HEK293T (cell line): ENCODE measurements at regions not wholly inside any gene's neighbourhood (a gene's known extent, or its start where the extent isn't known, plus 50 kb on each side); places are given as distances from the start of the nearest gene placed in this dataset.

Source experiments
- CTCF ChIA-PET: fragments of 350-600 bp; formaldehyde crosslinking; extraction: SDS; loops from one replicate; lab custom pipeline; 2021; ENCODE audit warnings: antibody characterized with exemption, inconsistent platforms; lab: Yijun Ruan, JAX
- POLR2A ChIA-PET: fragments of 350-600 bp; formaldehyde crosslinking; extraction: SDS; loops from one replicate; lab custom pipeline; 2020; ENCODE audit warnings: antibody characterized with exemption, inconsistent platforms; lab: Yijun Ruan, JAX
- DNase-seq: peaks from one replicate; pipeline ENCODE4 v3.0.0; 2012; ENCODE audit warnings: mixed read lengths; ENCODE audit errors: extremely low spot score
- ARNT ChIP-seq: fragments of 450-650 bp; IDR thresholded peaks from 2 replicates; pipeline ENCODE4 v1.6.1; 2017; ENCODE audit warnings: mild to moderate bottlenecking
- BHLHE40 ChIP-seq: fragments of 450-650 bp; IDR thresholded peaks from 2 replicates; pipeline ENCODE4 v1.6.1; 2016; ENCODE audit warnings: mild to moderate bottlenecking, moderate library complexity, borderline replicate concordance
- CTBP1 ChIP-seq: fragments of 450-650 bp; IDR thresholded peaks from 2 replicates; pipeline ENCODE4 v1.6.1; 2016; ENCODE audit warnings: borderline replicate concordance
- ELF4 ChIP-seq: fragments of 450-650 bp; IDR thresholded peaks from 2 replicates; pipeline ENCODE4 v1.6.1; 2017; ENCODE audit warnings: antibody characterized with exemption
- FOXA1 ChIP-seq: fragments of 450-650 bp; IDR thresholded peaks from 2 replicates; pipeline ENCODE4 v1.6.1; 2016; ENCODE audit warnings: mild to moderate bottlenecking
- FOXK2 ChIP-seq: fragments of 450-650 bp; IDR thresholded peaks from 2 replicates; pipeline ENCODE4 v1.6.1; 2016; ENCODE audit warnings: mild to moderate bottlenecking
- FOXM1 ChIP-seq: fragments of 450-650 bp; IDR thresholded peaks from 2 replicates; pipeline ENCODE4 v1.6.1; 2017; ENCODE audit warnings: mild to moderate bottlenecking, borderline replicate concordance
- HDGF ChIP-seq: fragments of 450-650 bp; IDR thresholded peaks from 2 replicates; pipeline ENCODE4 v1.6.1; 2017; ENCODE audit warnings: antibody characterized with exemption, borderline replicate concordance
- L3MBTL2 ChIP-seq: fragments of 450-650 bp; conservative IDR thresholded peaks from 2 replicates; pipeline ENCODE4 v1.6.1; 2016; ENCODE audit warnings: mild to moderate bottlenecking
- LEF1 ChIP-seq: fragments of 450-650 bp; IDR thresholded peaks from 2 replicates; pipeline ENCODE4 v1.6.1; 2017; ENCODE audit warnings: mild to moderate bottlenecking, borderline replicate concordance
- NFRKB ChIP-seq: fragments of 450-650 bp; IDR thresholded peaks from 2 replicates; pipeline ENCODE4 v1.6.1; 2016; ENCODE audit warnings: mild to moderate bottlenecking, moderate library complexity
- PKNOX1 ChIP-seq: fragments of 450-650 bp; IDR thresholded peaks from 2 replicates; pipeline ENCODE4 v1.6.1; 2016
- SP1 ChIP-seq: fragments of 450-650 bp; IDR thresholded peaks from 2 replicates; pipeline ENCODE4 v1.6.1; 2017
- SUZ12 ChIP-seq: fragments of 450-650 bp; IDR thresholded peaks from 2 replicates; pipeline ENCODE4 v1.6.1; 2016; ENCODE audit warnings: mild to moderate bottlenecking
- TARDBP ChIP-seq: fragments of 450-650 bp; IDR thresholded peaks from 2 replicates; pipeline ENCODE4 v1.6.1; 2016
- ZNF384 ChIP-seq: fragments of 450-650 bp; IDR thresholded peaks from 2 replicates; pipeline ENCODE4 v1.6.1; 2016

GRCh38 chr10:10527861-10528562 lies 489.7 kb upstream of the CELF2 start:
- TF ChIP-seq FOXM1 = no peak
- no peak for TF ChIP-seq ELF4
- TF ChIP-seq ARNT = no peak
- TF ChIP-seq TARDBP = no peak
- POLR2A ChIA-PET = no interaction called here
- CTCF ChIA-PET = no interaction called here
- no peak for DNase-seq

- TF ChIP-seq PKNOX1 (no peak), ARNT (no peak), TARDBP (no peak), HDGF (no peak), SP1 (no peak), SUZ12 (no peak), FOXK2 (no peak), L3MBTL2 (no peak), LEF1 (no peak), ZNF384 (no peak), FOXA1 (no peak), NFRKB (no peak), BHLHE40 (no peak), CTBP1 (no peak), FOXM1 (no peak), ELF4 (no peak)
- no peak for DNase-seq
- CTCF ChIA-PET = no interaction called here
- POLR2A ChIA-PET = no interaction called here
These were observed 489.1 kb upstream of the CELF2 start for GRCh38 chr10:10528563-10528910.

GRCh38 chr10:10530313-10530712 lies 487.4 kb upstream of the CELF2 start:
- ChIA-PET CTCF (no interaction called here), POLR2A (no interaction called here)
- no peak for TF ChIP-seq PKNOX1
- no peak for TF ChIP-seq ARNT
- TF ChIP-seq LEF1 = no peak
- TF ChIP-seq HDGF = no peak
- TF ChIP-seq FOXK2 = no peak
- TF ChIP-seq SUZ12 = no peak
- no peak for TF ChIP-seq NFRKB
- TF ChIP-seq ELF4 = no peak
- no peak for TF ChIP-seq BHLHE40
- TF ChIP-seq CTBP1 = no peak
- no peak for TF ChIP-seq SP1
- no peak for TF ChIP-seq ZNF384
- no peak for TF ChIP-seq FOXM1
- no peak for TF ChIP-seq FOXA1
- TF ChIP-seq TARDBP = no peak
- no peak for TF ChIP-seq L3MBTL2
- DNase-seq = no peak

- no peak for TF ChIP-seq BHLHE40
- no peak for TF ChIP-seq ARNT
- TF ChIP-seq TARDBP = no peak
- TF ChIP-seq FOXA1 = no peak
- no peak for TF ChIP-seq LEF1
- TF ChIP-seq ELF4 = no peak
- TF ChIP-seq L3MBTL2 = no peak
- CTCF ChIA-PET = no interaction called here
- no peak for DNase-seq
- POLR2A ChIA-PET = no interaction called here
These were observed 485.4 kb upstream of the CELF2 start for GRCh38 chr10:10532236-10532635.

GRCh38 chr10:10532826-10533225 lies 484.8 kb upstream of the CELF2 start:
- no peak for TF ChIP-seq FOXK2
- no peak for TF ChIP-seq LEF1
- no peak for TF ChIP-seq L3MBTL2
- TF ChIP-seq ARNT = no peak
- no peak for TF ChIP-seq CTBP1
- no peak for TF ChIP-seq ELF4
- no peak for TF ChIP-seq SP1
- no peak for TF ChIP-seq PKNOX1
- TF ChIP-seq FOXA1 = no peak
- TF ChIP-seq TARDBP = no peak
- no peak for TF ChIP-seq FOXM1
- no peak for TF ChIP-seq NFRKB
- TF ChIP-seq HDGF = no peak
- no peak for TF ChIP-seq ZNF384
- TF ChIP-seq BHLHE40 = no peak
- TF ChIP-seq SUZ12 = no peak
- POLR2A ChIA-PET = no interaction called here
- no peak for DNase-seq
- CTCF ChIA-PET = no interaction called here

GRCh38 chr10:10533437-10533836 lies 484.2 kb upstream of the CELF2 start:
- CTCF ChIA-PET = no interaction called here
- POLR2A ChIA-PET = no interaction called here
- TF ChIP-seq FOXA1 (no peak), L3MBTL2 (no peak), NFRKB (no peak), ZNF384 (no peak), PKNOX1 (no peak), ELF4 (no peak)
- no peak for DNase-seq
